GM04504 (cell line): ENCODE measurements at regions not wholly inside any gene's neighbourhood (a gene's known extent, or its start where the extent isn't known, plus 50 kb on each side); places are given as distances from the start of the nearest gene placed in this dataset.

Source experiments
- DNase-seq: peaks from one replicate; pipeline ENCODE4 v3.0.0-alpha.2; 2012; ENCODE audit warnings: low read depth

DNA sequence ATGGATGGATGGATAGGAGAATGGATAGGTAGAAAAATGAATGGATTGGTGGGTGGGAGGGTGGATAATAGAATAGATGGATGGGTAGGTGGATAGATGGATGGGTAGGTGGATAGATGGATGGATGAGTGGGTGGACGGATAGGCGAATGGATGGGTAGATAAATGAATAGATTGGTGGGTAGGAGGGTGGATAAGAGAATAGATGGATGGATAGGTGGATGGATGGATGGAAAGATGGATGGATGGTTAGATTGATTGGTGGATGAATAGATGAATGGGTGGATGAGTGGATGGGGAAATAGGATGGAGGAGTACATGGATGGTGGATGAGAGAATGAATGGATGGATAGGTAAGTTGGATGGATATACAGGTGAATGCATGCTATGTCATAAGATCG, 110.5 kb downstream of the CEBPB start:
- no peak for DNase-seq

DNA sequence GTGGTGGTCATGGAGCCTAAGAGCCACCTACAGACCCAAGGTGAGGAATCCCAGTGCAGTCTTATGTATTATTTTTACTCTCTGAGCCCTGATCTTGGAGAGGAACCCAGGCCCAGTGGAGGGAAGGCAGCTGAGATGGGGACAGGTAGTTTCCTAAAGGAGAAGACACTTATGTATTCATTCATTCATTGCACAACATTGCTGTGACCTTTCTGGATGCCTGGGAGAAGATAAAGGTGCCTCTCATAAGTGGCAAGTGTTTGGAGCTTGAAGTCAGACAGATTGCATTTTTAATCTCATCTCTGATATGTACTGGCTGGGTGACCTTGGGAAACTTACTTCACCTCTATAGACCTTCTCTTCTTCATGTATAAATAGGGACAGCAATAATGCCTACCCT, 111.1 kb downstream of the CEBPB start:
- no peak for DNase-seq

DNA sequence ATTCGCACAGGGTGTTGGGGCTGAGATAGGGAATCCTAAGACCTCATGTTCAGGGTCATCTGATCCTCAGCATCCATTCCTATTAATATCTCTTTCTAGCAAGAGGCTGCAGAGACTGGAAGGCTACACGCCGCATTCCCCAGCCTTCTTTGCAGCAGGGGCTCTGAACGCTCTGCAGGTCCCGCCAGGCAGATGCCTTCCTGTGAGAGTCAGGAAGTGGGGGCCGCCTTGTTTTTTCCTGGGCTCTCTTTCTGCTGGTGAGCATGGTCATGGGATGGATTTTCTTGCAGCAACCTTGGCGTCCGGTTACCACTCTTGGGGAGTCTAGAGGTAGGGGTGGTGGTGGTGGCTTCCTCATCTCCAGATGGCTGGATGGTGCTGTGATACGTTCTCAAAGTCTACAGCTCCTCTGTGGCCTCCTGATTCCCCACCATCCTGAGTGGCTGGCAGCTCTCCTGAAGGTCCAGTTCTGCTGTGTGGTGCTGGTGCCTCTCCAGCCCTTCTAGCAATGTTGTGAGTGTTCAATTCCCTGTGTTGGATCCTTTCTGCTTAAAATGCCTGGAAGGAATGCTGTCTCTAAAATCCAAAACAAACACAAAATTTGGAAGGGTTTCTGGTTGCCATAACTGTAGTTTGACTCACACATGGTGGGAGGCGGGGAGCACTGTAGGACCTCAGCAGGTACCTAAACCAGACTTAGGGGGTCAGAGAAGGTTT, 111.9 kb downstream of the CEBPB start:
- no peak for DNase-seq

DNA sequence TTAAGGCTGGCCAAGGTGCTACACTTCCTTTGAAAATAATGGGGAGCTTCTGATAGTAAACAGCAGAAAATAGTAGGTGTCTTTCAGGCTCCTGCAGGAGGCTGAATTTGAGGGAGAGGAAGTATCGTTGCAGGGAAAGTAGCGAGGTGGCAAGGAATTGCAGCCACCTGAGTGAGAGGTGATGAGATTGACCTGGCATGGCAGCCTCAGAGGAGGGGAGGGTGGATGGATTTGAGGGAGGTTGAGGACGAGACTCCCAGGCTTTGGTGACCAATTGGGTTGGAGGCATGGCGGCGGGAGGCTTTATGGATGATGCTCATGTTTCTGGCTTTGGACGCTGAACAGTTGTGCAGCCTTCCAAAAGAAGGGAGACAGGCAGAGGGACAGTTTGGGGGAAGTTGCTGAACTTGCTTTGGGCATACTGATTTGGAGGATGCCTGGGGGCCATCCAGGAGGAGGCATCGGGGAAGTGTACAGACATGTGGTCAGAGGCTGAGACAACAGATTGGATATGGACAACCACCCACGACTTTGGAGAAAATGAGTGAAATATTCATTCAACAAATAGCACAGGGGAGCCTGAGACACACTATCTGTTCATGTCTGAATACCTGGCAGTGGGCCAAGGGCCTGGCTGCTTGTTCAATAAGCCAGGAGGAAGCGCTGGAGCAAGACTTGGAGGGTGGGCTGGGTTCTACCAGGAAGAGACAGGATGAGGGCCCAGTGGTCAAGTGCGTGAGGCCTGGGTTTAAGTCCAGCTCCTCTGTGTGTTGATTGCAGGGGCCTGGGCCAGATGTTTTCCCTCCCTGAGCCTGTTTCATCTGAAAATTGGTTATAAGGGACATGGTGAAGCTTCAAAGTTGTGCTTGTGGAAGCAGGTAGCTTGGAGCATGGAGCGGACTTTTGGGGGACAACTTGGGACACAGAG, 113.2 kb downstream of the CEBPB start:
- no peak for DNase-seq

DNA sequence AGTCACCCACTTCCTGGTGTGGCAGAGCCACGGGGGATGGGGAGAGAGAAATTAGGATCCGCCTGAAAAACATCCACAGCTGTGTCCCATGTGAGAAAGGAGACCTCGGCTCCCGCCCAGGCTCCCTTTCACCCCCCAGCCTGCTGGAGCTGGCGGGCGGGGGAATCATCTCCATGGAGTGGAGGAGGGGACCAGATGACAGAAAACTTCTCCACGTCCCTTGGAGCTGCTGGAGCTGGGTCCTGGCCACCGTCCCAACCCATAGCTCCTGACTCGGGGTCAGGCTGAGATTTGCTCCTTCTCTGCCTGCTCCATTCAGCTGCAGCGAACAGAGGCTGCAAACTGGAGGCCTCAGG, 113.8 kb downstream of the CEBPB start:
- DNase-seq = peak; percentile 92

DNA sequence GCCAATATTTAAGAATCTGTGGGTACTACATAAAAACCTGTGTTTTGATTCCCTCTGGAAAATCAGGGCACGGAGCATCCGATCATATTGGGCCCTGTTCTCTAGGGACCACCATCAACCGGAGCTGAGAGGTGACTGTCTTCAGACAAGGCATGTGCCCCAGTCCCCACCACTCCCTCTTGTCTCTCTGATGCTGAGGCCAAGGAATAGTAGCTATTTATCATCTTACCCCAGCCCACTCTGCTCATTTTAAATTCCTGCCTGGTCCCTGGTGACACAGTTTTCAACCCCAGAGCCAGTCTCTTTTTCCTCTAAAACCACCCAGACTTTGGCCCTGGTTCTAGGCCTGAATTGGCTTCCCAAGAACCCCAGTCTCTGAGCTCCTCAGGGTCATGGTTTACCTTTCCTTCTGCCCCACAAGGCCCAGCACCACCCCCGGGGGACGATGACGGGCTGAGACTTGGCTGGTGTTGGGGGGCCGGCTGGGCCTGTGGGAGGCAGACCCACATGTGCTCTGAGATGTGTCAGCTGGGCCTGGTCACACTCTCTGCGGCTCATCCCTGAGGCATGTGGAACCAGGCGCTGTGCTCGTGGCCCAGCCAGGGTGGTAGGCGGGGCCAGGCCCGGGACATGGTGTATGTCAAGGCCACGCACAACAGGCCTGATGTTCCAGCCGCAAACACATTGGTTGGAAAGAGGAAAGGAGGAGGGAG, 114.4 kb downstream of the CEBPB start:
- peak; percentile 97 for DNase-seq

DNA sequence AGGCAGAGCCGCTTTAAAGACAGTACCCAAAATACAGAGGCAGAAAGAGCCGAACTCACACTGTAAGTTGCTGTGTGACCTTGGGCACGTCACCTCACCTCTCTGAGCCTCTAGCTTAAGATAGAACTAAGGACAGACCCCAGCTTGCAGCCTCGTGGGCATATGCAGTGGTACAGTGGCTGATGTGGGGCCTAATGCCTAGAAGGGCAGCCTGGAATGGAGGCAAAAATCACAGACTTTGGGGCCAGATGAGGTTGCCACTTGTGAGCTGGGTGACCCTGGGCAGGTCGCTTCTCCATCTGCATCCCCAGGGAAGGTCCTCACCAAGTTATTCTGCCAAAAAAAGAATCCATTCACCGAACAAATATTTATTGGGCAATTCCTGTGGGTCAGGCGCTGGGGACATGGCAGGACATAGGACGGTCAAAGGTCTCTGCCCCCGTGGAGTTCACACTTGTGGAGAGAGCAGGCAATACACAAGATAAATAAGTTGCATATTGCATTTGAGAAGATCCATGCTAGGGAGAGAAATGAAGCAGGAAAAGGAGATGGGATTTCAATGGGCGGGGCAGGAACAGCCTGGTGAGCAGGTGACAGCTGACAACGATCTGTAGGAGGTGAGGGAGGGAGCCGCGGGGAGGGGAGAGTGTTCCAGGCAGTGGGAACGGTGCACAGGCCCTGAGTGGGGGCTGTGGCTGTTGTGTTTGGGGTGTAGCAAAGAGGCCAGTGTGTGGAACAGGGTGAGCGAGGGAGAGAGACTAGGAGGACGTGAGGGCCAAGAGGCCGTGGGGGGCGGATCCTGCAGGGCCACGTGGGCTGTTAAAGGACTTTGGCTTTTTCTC, 115.2 kb downstream of the CEBPB start:
- DNase-seq = no peak

DNA sequence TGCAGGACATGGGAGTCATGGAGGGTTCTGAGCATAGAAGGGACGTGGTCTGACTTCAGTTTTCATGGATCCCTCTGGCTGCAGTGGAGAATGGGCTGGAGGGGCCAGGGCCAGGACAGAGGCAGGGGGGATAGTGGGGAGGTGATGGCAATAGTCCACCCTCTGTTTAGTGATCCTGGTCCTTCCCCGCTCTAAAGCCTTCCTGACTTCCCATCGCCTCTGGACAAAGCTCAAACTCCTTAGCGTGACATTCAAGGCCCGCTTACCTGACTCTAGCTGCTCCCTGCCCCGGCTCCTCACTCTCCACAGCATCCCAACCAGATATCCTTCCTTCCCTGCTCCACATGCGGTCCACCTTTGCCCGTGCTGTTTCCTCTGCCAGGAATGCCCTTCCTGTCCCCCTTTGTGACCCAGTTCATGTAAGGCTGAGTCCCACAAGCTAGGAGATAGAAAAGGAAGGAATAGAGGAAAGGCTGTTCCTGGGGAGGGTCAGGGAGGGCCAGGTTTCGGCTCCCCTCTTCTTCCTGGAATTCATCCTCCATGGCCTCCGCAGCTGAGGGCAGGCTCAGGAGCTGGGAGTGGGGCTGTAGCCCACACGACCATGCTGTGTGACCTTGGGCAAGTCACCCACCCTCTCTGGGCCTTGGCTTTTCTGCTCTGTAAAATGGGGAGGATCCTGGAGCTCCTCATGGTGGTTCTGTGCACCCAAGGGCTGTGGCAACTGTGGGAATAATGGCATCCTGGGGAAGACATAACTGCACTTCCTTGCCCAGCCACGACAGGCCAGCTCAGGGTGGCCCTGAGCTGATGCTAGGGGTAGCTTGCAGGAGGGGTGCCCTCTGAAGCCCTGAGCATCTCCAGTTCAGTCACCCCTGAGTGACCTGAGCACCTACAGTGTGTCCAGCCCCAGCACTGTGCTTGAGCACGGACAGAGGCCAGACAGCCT, 116.1 kb downstream of the CEBPB start:
- no peak for DNase-seq

DNA sequence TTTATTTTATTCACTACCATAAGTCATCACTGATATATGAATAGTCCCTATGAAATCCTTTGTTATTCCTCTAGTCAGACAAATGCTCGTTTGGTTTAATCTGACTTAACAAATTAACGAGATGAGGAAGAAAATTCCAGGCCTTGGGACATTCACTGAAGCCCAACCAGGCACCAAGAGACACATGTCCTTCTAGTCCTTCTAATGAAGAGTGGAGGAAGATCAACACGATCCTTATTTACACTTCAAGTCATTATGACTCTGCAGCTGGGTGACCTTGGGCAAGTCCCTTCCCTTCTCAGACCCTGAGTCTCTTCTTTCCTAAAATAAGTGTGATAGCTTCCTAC, 117.5 kb downstream of the CEBPB start:
- no peak for DNase-seq

DNA sequence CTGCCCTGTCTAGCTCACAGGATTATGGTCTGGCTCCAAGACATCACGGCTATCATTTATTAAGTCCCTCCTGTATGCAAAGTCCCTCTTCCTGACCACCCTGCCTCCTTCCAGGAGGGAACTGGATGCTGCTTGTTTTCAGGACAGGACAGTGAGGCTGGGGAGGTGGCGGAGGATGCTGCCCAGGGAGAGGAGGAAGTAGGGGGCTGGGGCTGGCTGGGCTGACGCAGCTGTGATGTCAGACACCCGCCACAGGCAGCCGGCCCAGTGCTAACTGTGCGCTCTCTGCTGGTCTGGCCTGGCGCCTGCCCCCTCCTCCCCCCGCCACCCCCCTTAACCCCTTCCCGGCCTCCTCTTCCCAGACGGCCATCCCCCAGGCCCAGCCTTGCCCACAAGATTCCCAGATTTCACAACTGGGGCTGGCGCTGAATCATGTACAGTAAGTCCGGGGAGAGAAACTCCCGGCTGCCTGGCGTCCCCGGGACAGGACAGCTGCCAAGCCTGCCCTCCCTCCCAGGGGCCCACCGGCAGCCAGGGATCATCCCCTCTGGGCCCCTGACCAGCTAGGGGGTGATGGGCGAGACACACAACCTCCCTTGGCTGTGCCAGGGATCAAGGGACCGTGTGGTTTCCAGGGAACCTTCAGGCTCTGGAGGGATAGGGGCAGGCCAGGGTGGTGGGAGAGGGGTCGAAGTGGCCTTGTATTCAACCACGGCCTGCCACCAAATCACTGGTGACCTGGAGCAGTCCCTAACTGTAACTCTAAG, 118.1 kb downstream of the CEBPB start:
- peak; percentile 98 for DNase-seq

DNA sequence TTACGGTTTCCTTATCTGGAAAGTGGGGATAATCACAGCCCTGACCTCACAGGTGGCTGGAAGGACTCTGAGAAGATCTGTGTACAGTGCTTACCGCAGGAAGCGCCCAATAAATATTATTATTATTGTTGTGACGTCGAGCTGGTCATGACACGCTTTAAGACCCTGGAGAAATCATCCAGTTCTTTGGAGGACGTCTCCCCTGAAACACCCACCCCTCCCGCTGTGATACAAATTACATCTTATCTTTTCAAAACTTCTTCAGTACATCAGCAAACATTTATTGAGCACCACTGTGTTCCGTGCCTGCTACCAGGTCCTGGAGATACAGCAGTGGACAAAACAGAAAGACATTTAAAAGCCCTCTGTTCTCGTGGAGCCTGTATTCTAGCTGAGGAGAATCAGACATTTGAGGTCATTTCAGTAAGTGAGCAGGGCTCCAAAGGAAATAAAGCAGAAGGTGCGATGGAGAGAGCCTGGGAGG, 118.7 kb downstream of the CEBPB start:
- no peak for DNase-seq

DNA sequence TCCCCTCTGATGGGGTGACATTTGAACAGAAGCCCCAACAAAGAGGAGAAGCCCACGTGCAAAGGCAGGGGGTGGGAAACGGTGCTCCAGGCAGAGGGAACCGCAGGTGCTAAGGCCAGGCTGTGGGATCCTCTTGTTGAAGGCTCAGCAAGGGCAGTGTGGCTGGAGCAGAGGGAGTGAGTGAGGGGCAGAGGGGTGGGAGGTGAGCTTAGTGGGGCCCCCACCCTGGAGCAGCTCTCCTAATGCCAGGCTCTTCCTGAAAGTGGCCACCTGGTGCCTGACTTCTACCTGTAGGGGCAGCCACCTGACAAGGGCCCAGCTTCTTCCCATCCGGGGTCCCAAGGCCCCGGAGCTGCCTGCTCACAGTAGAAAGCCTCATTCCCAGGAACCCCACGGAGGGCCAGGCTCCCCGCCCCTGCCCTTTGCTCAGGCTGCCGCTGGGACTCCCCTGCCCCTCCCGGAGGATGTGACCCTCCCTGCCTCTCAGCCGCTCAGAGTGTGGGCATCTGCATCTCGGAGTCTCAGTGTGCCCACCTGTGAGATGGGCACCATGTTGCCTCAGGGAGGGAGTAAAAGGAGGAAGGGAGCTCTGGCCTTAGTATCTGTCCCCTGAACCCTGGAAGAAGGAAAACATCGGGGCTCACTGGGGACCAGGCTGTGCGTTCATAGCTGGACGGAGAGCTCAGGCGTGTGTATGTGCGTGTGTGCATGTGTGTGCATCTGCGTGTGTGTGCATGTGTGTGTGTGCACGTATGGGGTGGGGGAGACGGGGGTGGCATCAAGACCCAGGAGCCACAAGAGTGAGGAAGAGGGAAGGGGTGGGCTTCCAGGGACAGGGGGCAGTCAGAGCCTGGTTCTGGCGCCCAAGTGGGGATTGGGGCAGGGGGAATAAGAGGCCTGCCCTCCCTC, 119.4 kb downstream of the CEBPB start:
- DNase-seq = no peak

DNA sequence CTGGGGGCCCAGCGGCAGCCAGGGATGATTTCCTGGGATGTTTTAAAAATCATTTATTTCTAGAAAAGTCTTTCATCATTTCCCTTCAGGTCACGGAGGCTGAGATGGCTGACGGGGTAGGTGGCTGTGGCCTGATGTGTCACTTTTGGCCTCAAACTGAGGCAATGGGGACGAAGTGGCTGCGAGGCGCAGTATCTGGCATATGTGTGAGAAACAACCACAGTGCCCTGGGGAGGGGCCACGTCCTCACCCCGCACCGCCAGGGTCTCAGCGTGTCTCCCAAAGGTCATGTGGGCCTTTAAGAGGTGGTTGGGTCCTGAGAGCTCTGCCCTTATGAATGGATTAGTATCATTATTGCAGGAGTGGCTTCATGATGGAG, 120.0 kb downstream of the CEBPB start:
- DNase-seq = no peak

DNA sequence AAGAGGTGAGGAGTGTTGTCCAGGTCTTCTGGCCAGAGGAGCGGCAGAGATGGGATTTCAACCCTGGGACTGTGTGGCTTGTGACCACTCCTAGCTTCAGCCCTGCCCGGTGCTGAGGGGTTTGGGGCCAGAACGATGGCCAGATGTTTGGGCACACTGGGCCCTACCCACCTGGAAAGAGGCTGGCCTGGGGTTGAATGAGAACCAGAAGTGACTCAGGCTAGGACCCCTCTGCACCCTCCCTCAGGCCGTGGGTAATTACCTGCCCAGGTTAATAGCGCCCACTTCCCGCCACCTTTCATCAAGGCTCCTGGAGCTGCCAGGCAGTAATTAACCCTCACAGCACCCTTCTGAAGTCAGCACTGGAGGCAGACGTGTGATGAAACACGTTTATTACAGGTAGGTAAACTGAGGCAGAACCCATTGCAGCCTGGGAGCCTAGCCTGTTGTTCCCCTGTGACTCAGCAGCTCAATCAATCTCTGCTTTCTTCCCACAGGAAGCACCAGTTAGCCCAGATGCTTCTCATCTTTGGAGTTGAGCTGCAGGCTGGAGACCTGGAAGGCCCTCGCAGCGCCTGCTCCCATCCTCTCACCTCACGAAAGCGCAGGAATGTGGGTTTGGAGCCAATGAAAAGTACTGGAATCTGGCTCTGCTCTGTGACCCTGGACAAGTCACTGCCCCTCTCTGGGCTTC, 120.8 kb downstream of the CEBPB start:
- DNase-seq = no peak

DNA sequence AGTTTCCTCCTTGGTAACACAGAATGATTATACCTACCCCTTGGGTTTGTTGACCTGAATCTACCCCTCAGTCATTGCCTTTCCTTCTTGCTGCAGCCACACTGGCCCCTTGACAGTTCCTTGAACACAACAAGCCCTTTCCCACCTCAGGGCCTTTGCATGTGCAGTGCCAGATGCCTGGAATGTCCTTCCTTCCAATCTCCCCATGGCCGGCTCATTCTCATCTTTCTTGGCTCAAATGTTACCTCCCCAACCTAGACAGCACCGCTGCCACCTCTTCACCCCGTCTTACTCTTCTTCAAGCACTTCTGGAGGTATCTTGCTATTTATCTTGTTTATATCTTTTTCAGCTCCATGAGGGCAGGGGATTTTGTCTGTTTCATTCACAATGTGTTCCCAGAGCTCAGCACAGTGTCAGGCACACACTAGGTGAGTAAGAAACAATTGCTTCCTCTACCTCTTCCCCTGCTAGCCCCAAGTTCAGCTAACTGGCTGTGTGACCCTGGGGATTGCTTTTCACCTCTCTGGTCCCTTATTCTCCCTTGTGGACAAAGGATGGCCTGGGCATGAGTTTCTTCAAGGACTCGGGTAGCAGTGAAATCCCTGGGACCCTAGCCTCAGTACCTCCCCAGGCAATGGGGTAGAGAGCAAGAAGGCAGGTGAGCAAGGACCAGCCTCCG, 121.5 kb downstream of the CEBPB start:
- no peak for DNase-seq

DNA sequence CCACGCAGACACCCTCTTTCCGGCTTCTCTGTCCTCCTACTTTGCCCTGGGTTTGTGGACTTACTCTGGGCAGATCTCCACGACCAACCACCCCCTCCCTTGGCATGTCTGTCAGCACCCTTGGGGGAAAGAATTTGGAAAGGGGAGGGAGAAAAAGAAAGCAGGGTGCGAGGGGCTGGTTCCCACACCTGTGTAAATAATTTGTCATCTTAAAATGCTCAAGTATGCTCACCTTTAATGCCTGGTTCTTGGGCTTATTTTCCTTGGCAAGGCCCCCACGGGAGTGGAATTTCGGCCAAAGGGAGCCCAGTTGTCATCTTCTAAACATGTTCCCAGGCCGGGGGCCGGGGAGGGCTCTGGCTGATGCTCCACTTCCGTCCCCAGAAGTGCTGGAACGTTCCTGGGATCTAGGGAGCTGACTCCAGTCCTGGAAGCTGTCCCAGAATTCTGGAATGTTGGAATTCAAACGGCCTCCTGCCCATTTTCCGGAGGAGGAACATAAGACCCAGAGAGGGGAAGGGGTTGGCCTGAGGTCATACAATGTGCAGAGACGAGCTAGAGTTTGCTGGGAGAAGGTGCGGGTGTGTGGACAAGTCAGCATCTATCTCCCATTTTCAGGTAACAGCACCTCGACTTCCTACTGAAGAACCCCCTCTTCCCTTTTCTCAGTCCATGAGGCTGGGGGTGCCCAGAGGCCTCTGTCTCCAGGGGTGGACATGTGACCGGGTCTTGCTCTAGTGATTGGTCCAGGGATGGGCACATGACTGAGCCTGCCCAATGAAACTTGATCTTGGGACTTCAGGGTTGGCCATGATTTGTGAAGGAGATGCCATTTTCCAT, 122.3 kb downstream of the CEBPB start:
- peak; percentile 88 for DNase-seq

DNA sequence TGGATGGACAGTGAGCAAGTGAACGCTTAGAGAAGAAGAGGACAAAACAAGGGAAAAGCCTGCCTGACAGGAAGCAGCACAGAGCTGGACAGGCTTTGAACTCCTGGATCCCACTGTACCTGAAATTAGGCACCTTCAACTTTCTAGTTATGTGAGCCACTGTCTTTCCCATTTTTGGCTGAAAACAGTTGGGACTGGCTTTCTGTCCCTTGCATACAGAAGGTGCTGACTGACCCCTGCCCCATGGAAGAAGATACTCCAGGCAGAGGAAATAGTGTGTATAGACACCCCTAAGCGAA, 122.8 kb downstream of the CEBPB start:
- DNase-seq = no peak
